D721Med (cell line): ENCODE measurements at regions not wholly inside any gene's neighbourhood (a gene's known extent, or its start where the extent isn't known, plus 50 kb on each side); places are given as distances from the start of the nearest gene placed in this dataset.
A peak's percentile ranks its signal among the peaks of the same experiment; 100 is the strongest.
"Not testable (repeated sequence)": the region's sequence is repeated elsewhere in the genome, so short reads cannot be mapped to it uniquely, and the experiment has no call there.

Experiments
- DNase-seq: peaks from one replicate; pipeline ENCODE4 v3.0.0; 2011; ENCODE audit warnings: low spot score; ENCODE audit not compliant: insufficient read length
- FAIRE-seq: peaks from 2 replicates; lab custom pipeline; 2011; peaks lifted over from hg19 to GRCh38; lab: Jason Lieb, UNC
- TF ChIP-seq, protein P1 (sequence below): IDR thresholded peaks from 2 replicates; pipeline ENCODE4 v1.5.1; 2012; ENCODE audit warnings: mild to moderate bottlenecking, control low read depth; ENCODE audit not compliant: insufficient read depth; ENCODE audit errors: missing control alignments

DNA sequence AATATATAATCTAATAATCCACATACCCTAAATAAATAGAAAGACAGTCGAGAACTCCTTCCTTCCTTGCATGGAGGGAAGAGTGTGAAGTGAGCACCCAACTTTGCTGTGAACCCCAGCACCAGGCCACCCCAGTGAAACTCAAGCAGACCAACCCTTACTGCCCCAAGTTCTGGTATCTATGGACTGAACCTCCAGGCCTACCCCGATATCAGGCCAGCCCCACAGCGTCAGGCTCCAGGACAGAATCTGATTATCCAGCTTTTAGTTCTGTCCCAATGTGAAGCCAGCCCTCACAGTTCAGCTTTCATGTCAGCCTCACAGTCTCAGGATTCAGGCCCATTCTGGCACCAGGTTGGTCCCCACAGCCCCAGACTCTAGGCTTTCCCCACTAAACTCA is 1617.2 kb upstream of the AGA start:
- FAIRE-seq: no peak

DNA sequence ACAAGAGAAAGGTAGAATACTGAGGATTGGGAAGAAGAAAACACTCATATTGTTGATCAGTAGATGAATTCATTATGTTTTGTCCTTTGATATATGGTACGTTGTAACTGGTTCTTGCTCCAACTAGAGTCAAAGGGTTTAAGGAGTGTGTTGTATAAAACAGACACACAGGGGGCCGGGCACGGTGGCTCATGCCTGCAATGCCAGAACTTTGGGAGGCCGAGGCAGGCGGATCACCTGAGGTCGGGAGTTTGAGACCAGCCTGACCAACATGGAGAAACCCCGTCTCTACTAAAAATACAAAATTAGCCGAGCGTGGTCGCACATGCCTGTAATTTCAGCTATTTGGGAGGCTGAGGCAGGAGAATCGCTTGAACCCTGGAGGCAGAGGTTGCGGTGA is 1624.0 kb upstream of the AGA start:
- DNase-seq, FAIRE-seq: not testable (repeated sequence)

More for the DNA sequence above, 1617.2 kb upstream of the AGA start:
- DNase-seq: no peak
- TF ChIP-seq, protein P1, sequence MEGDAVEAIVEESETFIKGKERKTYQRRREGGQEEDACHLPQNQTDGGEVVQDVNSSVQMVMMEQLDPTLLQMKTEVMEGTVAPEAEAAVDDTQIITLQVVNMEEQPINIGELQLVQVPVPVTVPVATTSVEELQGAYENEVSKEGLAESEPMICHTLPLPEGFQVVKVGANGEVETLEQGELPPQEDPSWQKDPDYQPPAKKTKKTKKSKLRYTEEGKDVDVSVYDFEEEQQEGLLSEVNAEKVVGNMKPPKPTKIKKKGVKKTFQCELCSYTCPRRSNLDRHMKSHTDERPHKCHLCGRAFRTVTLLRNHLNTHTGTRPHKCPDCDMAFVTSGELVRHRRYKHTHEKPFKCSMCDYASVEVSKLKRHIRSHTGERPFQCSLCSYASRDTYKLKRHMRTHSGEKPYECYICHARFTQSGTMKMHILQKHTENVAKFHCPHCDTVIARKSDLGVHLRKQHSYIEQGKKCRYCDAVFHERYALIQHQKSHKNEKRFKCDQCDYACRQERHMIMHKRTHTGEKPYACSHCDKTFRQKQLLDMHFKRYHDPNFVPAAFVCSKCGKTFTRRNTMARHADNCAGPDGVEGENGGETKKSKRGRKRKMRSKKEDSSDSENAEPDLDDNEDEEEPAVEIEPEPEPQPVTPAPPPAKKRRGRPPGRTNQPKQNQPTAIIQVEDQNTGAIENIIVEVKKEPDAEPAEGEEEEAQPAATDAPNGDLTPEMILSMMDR: no peak

DNA sequence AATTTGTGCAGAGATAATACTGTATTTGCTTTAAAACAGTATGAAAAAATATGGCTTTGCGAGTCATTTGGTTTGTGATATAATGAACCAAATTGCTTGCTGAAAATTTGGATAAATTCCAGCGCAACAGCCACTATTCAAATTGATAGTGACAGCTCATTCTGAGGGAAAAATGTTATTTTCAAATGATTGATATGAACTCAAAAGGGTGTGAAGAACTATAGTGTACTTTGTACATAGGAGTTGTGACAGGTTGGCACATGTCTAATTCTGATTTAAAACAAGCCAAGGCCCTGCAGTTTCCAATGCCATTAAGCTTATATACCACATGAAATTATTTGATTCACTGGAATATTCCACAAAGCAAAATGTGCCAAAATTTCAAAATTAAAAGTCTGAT is 1628.9 kb upstream of the AGA start:
- FAIRE-seq (no peak), DNase-seq (no peak)
- TF ChIP-seq, protein P1: no peak

DNA sequence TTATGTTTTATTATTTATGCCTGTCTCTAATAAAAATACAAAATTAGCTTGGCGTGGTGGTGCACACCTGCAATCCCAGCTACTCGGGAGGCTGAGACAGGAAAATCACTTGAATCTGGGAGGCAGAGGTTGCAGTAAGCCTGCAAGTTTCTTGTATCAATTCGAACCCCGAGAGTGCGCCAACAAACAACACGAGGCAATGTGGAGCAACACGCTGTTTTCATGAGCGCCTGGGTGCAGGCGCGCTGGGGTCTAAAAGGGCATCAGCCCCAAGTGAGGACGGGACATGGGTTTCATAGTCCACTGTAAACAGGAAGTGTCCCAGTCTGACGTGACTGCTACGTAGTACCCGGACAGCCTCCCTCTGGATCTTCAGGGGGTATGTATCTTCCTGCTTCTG is 1634.6 kb upstream of the AGA start:
- DNase-seq (no peak), FAIRE-seq (no peak)
- TF ChIP-seq, protein P1: no peak

DNA sequence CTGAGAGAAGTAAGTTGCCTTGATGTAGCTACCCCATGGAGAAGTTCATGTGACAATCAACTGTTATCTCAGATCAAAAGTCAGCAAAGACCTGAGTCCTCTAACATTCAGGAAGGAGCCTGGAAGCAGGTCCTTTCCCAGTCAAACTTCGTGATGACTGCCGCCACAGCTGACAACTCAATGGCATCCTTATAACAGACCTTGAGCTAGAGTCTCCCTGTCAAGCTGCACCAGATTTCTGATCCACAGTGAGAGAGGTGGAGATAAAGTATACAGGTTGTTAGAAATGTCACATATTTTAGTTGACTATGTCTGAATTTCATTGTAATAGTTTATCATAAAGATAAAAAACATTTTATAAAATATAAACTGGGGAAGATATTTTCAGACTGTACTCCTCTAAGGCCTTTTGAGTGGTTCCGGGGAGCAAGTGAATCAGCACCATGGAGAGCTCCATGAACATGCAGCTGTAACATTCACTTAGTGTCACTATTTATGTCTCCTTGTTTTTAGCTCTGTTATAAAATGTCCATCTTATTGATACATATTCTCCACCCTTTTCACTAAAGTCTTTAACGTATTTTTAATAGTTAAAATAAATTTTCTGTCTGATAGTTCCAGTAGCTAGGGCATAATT is 1653.5 kb upstream of the AGA start:
- no peak for FAIRE-seq
- DNase-seq: no peak
- TF ChIP-seq, protein P1: no peak

DNA sequence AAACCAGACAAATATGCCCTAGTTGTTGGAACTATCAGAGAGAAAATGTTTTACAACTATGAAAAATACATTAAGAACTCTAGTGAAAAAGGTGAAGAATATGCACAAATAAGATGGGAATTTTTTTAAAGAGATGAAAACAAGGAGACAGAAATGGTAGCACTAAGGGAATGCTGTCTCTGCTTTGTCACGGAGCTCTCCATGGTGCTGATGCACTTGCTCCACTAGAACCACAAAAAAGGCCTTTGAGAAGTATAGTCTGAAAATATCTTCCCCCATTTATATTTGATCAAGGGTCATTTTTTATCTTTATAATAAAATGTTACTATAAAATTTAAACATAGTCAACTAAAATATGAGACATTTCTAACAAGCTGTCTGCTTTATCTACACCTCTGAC is 1655.5 kb upstream of the AGA start:
- TF ChIP-seq, protein P1: no peak
- DNase-seq: no peak
- FAIRE-seq: no peak

DNA sequence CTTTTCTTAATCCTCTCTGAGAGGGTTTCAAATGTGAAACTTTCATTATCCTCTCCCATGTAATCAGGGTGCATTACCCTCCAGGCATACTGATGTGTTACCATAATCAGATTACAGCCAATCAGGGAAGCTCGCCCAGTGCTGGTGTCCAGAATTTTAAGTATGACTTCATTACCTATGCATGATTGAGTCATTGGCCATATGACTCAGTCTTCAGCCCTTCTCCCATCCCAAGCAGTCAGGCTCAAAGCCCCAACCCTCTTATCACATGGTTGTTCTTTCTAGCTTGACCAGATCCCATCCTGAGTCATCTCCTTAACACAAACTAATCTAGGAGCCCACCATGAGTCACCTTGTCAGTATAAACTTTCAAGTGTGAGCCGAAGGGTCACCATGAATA is 1668.1 kb upstream of the AGA start:
- DNase-seq: no peak
- TF ChIP-seq, protein P1: no peak

More for the DNA sequence above, 1668.1 kb upstream of the AGA start:
- peak; percentile 80 for FAIRE-seq
